ENCODE measurements at regions not wholly inside any gene's neighbourhood (a gene's known extent, or its start where the extent isn't known, plus 50 kb on each side); places are given as distances from the start of the nearest gene placed in this dataset.

GRCh38 chr4:62913065-62913464 lies 1496.2 kb downstream of the TECRL start:
- intact Hi-C loops (cut with DNase I; ENCODE audit: low total_unique reads), result no loop called here
- 79 to 93% methylated on average over 1 of the region's 1 CpG for WGBS, 2 donors
- no peak for DNase-seq
- Histone ChIP-seq H3K4me3 (no peak overlapping the region), H3K27ac (no peak overlapping the region), H3K27me3 (no peaks in the 10 kb centered on the region), H3K4me1 (no peaks in the 10 kb centered on the region), H3K36me3 (ENCODE audit: low read depth, missing control alignments) (no peaks in the 10 kb centered on the region), H3K9me3 (no peaks in the 10 kb centered on the region)
- no peak for TF ChIP-seq CTCF (IDR thresholded peaks at IDR 0.05)
- no peak for TF ChIP-seq POLR2A (IDR thresholded peaks at IDR 0.05)

- no peaks in the 10 kb centered on the region for H3K9me3 ChIP-seq
- H3K27ac ChIP-seq, result no peak overlapping the region
- intact Hi-C loops (cut with DNase I; ENCODE audit: low total_unique reads), result no loop called here
- DNase-seq, result no peak
- no peak overlapping the region for H3K4me3 ChIP-seq
- H3K36me3 ChIP-seq (ENCODE audit: low read depth, missing control alignments), result no peaks in the 10 kb centered on the region
- no peaks in the 10 kb centered on the region for H3K27me3 ChIP-seq
- TF ChIP-seq CTCF (IDR thresholded peaks at IDR 0.05), result no peak
- TF ChIP-seq POLR2A (IDR thresholded peaks at IDR 0.05), result no peak
- no peaks in the 10 kb centered on the region for H3K4me1 ChIP-seq
- 36 to 42% methylated on average over 1 of the region's 1 CpG for WGBS, 2 donors
These were observed 1496.7 kb downstream of the TECRL start for GRCh38 chr4:62912531-62912930.

GRCh38 chr4:62909238-62909637 lies 1500.0 kb downstream of the TECRL start:
- intact Hi-C loops (cut with DNase I; ENCODE audit: low total_unique reads), result no loop called here
- no peaks in the 10 kb centered on the region for H3K4me1 ChIP-seq
- H3K4me3 ChIP-seq, result no peak overlapping the region
- DNase-seq, result no peak
- H3K27me3 ChIP-seq, result no peaks in the 10 kb centered on the region
- no peaks in the 10 kb centered on the region for H3K36me3 ChIP-seq (ENCODE audit: low read depth, missing control alignments)
- no peak for TF ChIP-seq POLR2A (IDR thresholded peaks at IDR 0.05)
- no peak for TF ChIP-seq CTCF (IDR thresholded peaks at IDR 0.05)
- H3K27ac ChIP-seq, result no peak overlapping the region
- H3K9me3 ChIP-seq, result no peaks in the 10 kb centered on the region
- 66 to 79% methylated on average over 3 of the region's 3 CpGs for WGBS, 2 donors

GRCh38 chr4:62901101-62901500 lies 1508.1 kb downstream of the TECRL start:
- no peaks in the 10 kb centered on the region for H3K27me3 ChIP-seq
- no peak for DNase-seq
- intact Hi-C loops (cut with DNase I; ENCODE audit: low total_unique reads), result no loop called here
- TF ChIP-seq CTCF (IDR thresholded peaks at IDR 0.05) (no peak), POLR2A (IDR thresholded peaks at IDR 0.05) (no peak)
- WGBS, 2 donors, result 90 to 91% methylated on average over 2 of the region's 2 CpGs
- H3K27ac ChIP-seq, result no peak overlapping the region
- no peaks in the 10 kb centered on the region for H3K4me1 ChIP-seq
- no peak overlapping the region for H3K4me3 ChIP-seq
- H3K9me3 ChIP-seq, result no peaks in the 10 kb centered on the region
- H3K36me3 ChIP-seq (ENCODE audit: low read depth, missing control alignments), result no peaks in the 10 kb centered on the region

GRCh38 chr4:62899646-62900364 lies 1509.4 kb downstream of the TECRL start:
- H3K27ac ChIP-seq, result no peak overlapping the region
- H3K4me3 ChIP-seq, result no peak overlapping the region
- H3K9me3 ChIP-seq, result no peaks in the 10 kb centered on the region
- no peaks in the 10 kb centered on the region for H3K36me3 ChIP-seq (ENCODE audit: low read depth, missing control alignments)
- no peak for DNase-seq
- intact Hi-C loops (cut with DNase I; ENCODE audit: low total_unique reads), result no loop called here
- no peaks in the 10 kb centered on the region for H3K27me3 ChIP-seq
- TF ChIP-seq POLR2A (IDR thresholded peaks at IDR 0.05), result no peak
- TF ChIP-seq CTCF (IDR thresholded peaks at IDR 0.05), result no peak
- no peaks in the 10 kb centered on the region for H3K4me1 ChIP-seq

Data from testis (tissue), 2 donors.